PC-3 (cell line): ENCODE measurements at regions not wholly inside any gene's neighbourhood (a gene's known extent, or its start where the extent isn't known, plus 50 kb on each side); places are given as distances from the start of the nearest gene placed in this dataset.

ENCODE experiments used
- ATAC-seq: fragments of 200-7000 bp; cut with Tn5 transposase; 2 replicates; pipeline ENCODE4 v1.9.1; 2020; ENCODE audit warnings: mild to moderate bottlenecking, moderate library complexity
- BruUV-seq: library from RNA; stranded (reverse); fragments of 400-500 nt; replicated peaks from 2 replicates; lab custom pipeline; 2021; lab: Mats Ljungman, UMichigan
- CTCF ChIA-PET: fragments of 300-600 bp; sonication (Branson Sonifier 250); formaldehyde crosslinking; loops from one replicate; lab custom pipeline; 2022; ENCODE audit warnings: antibody characterized with exemption; lab: Charles Lee
- POLR2A ChIA-PET: fragments of 300-600 bp; sonication (Branson Sonifier 250); formaldehyde crosslinking; loops from one replicate; lab custom pipeline; 2022; ENCODE audit warnings: antibody characterized with exemption; ENCODE audit not compliant: unreplicated experiment; lab: Charles Lee
- DNase-seq: peaks from one replicate; pipeline ENCODE4 v3.0.0-alpha.2; 2015
- H2AFZ ChIP-seq: fragments of 300-600 bp; sonication (generic); 2 replicates; pipeline ENCODE4 v1.6.0; 2016; ENCODE audit warnings: antibody characterized with exemption, low read length
- H3F3A ChIP-seq: fragments of 300-600 bp; sonication (generic); one replicate; pipeline ENCODE4 v1.6.0; 2017; ENCODE audit warnings: antibody characterized with exemption, low read length, control low read depth, mild to moderate bottlenecking; ENCODE audit not compliant: unreplicated experiment
- H3K27ac ChIP-seq: fragments of 300-600 bp; sonication (generic); 2 replicates; pipeline ENCODE4 v1.5.1; 2016; ENCODE audit warnings: mild to moderate bottlenecking, low read length
- H3K27me3 ChIP-seq: fragments of 300-600 bp; sonication (generic); 2 replicates; pipeline ENCODE4 v1.6.1; 2016; ENCODE audit warnings: low read length, mixed read lengths
- H3K36me3 ChIP-seq: fragments of 300-600 bp; sonication (generic); 2 replicates; pipeline ENCODE4 v1.6.1; 2016; ENCODE audit warnings: low read depth, mixed run types, low read length, mixed read lengths
- H3K4me1 ChIP-seq: fragments of 300-600 bp; sonication (generic); 2 replicates; pipeline ENCODE4 v1.5.1; 2016; ENCODE audit warnings: low read length; ENCODE audit not compliant: insufficient read depth
- H3K4me2 ChIP-seq: fragments of 300-600 bp; sonication (generic); 2 replicates; pipeline ENCODE4 v1.6.0; 2016; ENCODE audit warnings: low read length
- H3K4me3 ChIP-seq: fragments of 300-600 bp; sonication (generic); 2 replicates; pipeline ENCODE4 v1.5.1; 2016; ENCODE audit warnings: mild to moderate bottlenecking, low read length, mixed read lengths
- H3K79me2 ChIP-seq: fragments of 300-600 bp; sonication (generic); 2 replicates; pipeline ENCODE4 v1.6.1; 2017; ENCODE audit warnings: low read length, mixed read lengths
- H3K9ac ChIP-seq: fragments of 300-600 bp; sonication (generic); 2 replicates; pipeline ENCODE4 v1.6.0; 2016; ENCODE audit warnings: mild to moderate bottlenecking, low read length
- H3K9me2 ChIP-seq: fragments of 300-600 bp; sonication (generic); replicated peaks from 2 replicates; pipeline ENCODE4 v1.6.1; 2016; ENCODE audit warnings: mixed run types, low read length, mixed read lengths
- H3K9me3 ChIP-seq: fragments of 300-600 bp; sonication (generic); 2 replicates; pipeline ENCODE4 v1.6.1; 2016; ENCODE audit warnings: low read length, mixed read lengths
- H4K20me1 ChIP-seq: fragments of 300-600 bp; sonication (generic); 2 replicates; pipeline ENCODE4 v1.6.1; 2016; ENCODE audit warnings: low read length, mixed read lengths
- CTCF ChIP-seq: fragments of 300-600 bp; sonication (generic); conservative IDR thresholded peaks from 2 replicates; pipeline ENCODE4 v1.5.1; 2017; ENCODE audit warnings: antibody characterized with exemption, low read depth, mild to moderate bottlenecking, low read length
- EZH2 ChIP-seq: fragments of 300-600 bp; sonication (generic); IDR thresholded peaks from one replicate; pipeline ENCODE4 v1.6.1; 2017; ENCODE audit warnings: antibody characterized with exemption, mild to moderate bottlenecking, low read length; ENCODE audit not compliant: unreplicated experiment
- EZH2phosphoT487 ChIP-seq: fragments of 300-600 bp; sonication (generic); IDR thresholded peaks from 2 replicates; pipeline ENCODE4 v1.6.1; 2018; ENCODE audit warnings: mild to moderate bottlenecking, antibody characterized with exemption, low read length, borderline replicate concordance
- intact Hi-C: fragments of 100-400 bp; cut with micrococcal nuclease; formaldehyde crosslinking; loops from 2 replicates; pipeline ENCODE4 v1.9.0; 2023

GRCh38 chr12:69024413-69024812, 91.4 kb upstream of the CPM start:
- CTCF ChIA-PET = interaction anchor here (0.6 kb wide), 1 partner anchor 362 kb away, joined by 3 read pairs; no protein-coding TSS in a partner anchor
- H3K27me3 ChIP-seq = no peaks in the 10 kb centered on the region
- BruUV-seq = no TSS peak
- peaks cover 35% of the 10 kb centered on the region for H3K4me1 ChIP-seq
- no peaks in the 10 kb centered on the region for H3K9me3 ChIP-seq
- intact Hi-C loops = loop anchor here (2.0 kb wide), 1 partner anchor 28 kb away; no protein-coding TSS in a partner anchor
- H3F3A ChIP-seq = no peaks in the 10 kb centered on the region
- peak overlapping the region; percentile 96 for H3K4me2 ChIP-seq
- peak overlapping the region; percentile 62 for H3K4me3 ChIP-seq
- no peaks in the 10 kb centered on the region for H3K36me3 ChIP-seq
- H3K79me2 ChIP-seq = no peaks in the 10 kb centered on the region
- H4K20me1 ChIP-seq = no peaks in the 10 kb centered on the region
- H3K27ac ChIP-seq = peak overlapping the region; percentile 85
- DNase-seq (peak; percentile 86), ATAC-seq (peak; percentile 95)
- POLR2A ChIA-PET = no interaction called here
- H3K9ac ChIP-seq = peak overlapping the region; percentile 75
- TF ChIP-seq EZH2phosphoT487 = no peak
- no peak for TF ChIP-seq EZH2
- no peak for TF ChIP-seq CTCF
- H2AFZ ChIP-seq = peak overlapping the region; percentile 79
- no peaks in the 10 kb centered on the region for H3K9me2 ChIP-seq

- Histone ChIP-seq H3K79me2 (no peaks in the 10 kb centered on the region), H3K27ac (peak overlapping the region; percentile 85), H4K20me1 (no peaks in the 10 kb centered on the region), H3K9me2 (no peaks in the 10 kb centered on the region), H3K27me3 (no peaks in the 10 kb centered on the region), H3K4me2 (peak overlapping the region; percentile 96), H3F3A (no peaks in the 10 kb centered on the region), H3K36me3 (no peaks in the 10 kb centered on the region), H3K9ac (peak overlapping the region; percentile 75), H2AFZ (peak overlapping the region; percentile 79), H3K4me1 (peaks cover 37% of the 10 kb centered on the region), H3K4me3 (peak overlapping the region; percentile 62), H3K9me3 (no peaks in the 10 kb centered on the region)
- BruUV-seq = no TSS peak
- peak; percentile 48 for ATAC-seq
- TF ChIP-seq CTCF = no peak
- TF ChIP-seq EZH2phosphoT487 = no peak
- TF ChIP-seq EZH2 = no peak
- POLR2A ChIA-PET = no interaction called here
- peak; percentile 69 for DNase-seq
- CTCF ChIA-PET = no interaction called here
- intact Hi-C loops = loop anchor here (2.0 kb wide), 1 partner anchor 28 kb away; no protein-coding TSS in a partner anchor
Measured at GRCh38 chr12:69024907-69025306, 91.9 kb upstream of the CPM start.

DNA sequence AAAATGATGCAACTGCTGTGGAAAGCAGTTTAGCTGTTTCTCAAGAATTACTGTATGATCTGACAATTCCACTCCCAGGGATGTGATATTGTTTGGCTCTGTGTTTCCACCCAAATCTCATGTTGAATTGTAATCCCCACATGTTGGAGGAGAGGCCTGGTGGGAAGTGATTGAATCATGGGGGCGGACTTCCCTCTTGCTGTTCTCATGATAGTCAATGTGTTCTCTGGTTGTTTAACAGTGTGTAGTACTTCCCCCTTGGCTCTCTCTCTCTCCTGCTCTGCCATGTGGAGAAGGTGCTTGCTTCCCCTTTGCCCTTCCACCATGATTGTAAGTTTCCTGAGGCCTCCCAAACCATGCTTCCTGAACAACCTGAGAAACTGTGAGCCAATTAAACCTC, 93.4 kb upstream of the CPM start:
- no peak overlapping the region for H3K4me3 ChIP-seq
- TF ChIP-seq CTCF (no peak), EZH2phosphoT487 (no peak), EZH2 (no peak)
- no peak overlapping the region for H3K9ac ChIP-seq
- H3K27ac ChIP-seq = no peak overlapping the region
- no peaks in the 10 kb centered on the region for H3K27me3 ChIP-seq
- H3K79me2 ChIP-seq = no peaks in the 10 kb centered on the region
- no peak overlapping the region for H2AFZ ChIP-seq
- ChIA-PET CTCF (no interaction called here), POLR2A (no interaction called here)
- H3K4me2 ChIP-seq = no peak overlapping the region
- peaks cover 37% of the 10 kb centered on the region for H3K4me1 ChIP-seq
- no peaks in the 10 kb centered on the region for H3K9me2 ChIP-seq
- no TSS peak for BruUV-seq
- H3K9me3 ChIP-seq = no peaks in the 10 kb centered on the region
- no peaks in the 10 kb centered on the region for H3K36me3 ChIP-seq
- DNase-seq (no peak), ATAC-seq (no peak)
- intact Hi-C loops = no loop called here
- H3F3A ChIP-seq = no peaks in the 10 kb centered on the region
- H4K20me1 ChIP-seq = no peaks in the 10 kb centered on the region
